ENCODE measurements at regions not wholly inside any gene's neighbourhood (a gene's known extent, or its start where the extent isn't known, plus 50 kb on each side); places are given as distances from the start of the nearest gene placed in this dataset.

DNA sequence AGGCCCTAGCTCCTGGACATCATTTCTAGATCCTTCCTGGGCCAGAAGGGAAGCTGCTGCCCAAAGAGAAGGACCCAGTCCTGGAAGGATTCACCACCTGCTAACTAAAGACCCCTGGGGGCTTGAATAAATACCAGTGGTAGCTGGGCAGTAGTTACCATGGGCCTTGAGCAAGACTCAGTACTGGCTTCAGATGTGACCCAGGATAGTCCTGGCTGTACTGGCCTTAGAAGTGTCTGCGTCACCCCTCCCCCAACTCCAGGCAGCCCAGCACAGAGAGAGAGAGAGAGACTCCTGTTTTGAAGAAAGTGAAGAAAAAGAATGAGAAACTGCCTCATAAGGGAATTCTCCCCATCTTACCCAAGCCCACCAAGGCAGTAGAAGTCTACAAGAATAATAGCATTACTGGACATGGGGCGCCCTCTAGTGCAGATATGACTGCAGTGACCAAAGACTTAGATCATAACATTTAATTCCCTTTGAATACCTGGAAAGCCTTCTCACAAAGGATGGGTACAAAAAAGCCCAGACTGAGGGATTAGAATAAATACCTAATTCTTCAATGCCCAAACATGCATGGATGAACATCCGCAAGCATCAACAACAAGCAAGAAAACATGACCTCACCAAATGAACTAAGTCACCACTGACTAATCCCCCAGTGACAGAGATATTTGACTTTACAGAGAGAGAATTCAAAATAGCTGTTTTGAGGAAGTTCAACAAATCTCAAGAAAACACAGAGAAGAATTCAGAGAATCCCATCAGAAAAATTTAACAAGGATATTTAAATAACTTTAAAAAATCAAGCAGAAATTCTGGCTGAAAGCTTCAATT, 171.8 kb downstream of the HNRNPD start:
- TF ChIP-seq, protein P1, sequence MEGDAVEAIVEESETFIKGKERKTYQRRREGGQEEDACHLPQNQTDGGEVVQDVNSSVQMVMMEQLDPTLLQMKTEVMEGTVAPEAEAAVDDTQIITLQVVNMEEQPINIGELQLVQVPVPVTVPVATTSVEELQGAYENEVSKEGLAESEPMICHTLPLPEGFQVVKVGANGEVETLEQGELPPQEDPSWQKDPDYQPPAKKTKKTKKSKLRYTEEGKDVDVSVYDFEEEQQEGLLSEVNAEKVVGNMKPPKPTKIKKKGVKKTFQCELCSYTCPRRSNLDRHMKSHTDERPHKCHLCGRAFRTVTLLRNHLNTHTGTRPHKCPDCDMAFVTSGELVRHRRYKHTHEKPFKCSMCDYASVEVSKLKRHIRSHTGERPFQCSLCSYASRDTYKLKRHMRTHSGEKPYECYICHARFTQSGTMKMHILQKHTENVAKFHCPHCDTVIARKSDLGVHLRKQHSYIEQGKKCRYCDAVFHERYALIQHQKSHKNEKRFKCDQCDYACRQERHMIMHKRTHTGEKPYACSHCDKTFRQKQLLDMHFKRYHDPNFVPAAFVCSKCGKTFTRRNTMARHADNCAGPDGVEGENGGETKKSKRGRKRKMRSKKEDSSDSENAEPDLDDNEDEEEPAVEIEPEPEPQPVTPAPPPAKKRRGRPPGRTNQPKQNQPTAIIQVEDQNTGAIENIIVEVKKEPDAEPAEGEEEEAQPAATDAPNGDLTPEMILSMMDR (IDR thresholded peaks at IDR 0.05): peak in 2 of 3 experiments; percentile 16 to 42
- TF ChIP-seq POLR2A (IDR thresholded peaks at IDR 0.05): no peak
